ENCODE measurements at regions not wholly inside any gene's neighbourhood (a gene's known extent, or its start where the extent isn't known, plus 50 kb on each side); places are given as distances from the start of the nearest gene placed in this dataset.

DNA sequence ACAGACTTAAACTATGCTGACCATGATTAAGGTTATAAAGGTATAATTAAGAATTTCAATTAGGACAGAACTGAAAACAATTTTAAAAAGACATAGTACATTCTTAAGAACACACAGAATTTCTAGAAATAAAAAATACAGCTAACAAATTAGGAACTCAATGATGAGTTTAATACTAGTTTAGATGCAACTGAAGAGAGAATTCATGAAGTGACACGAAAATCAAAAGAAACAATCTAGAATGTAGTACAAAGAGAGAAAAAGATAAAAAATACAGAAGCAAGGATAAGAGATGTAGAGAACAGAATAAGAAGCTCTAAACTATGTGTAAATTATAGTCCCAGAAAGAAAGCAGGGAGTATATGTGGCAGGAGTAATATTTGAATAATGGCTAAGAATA is 187.8 kb upstream of the KRR1 start:
- Histone ChIP-seq H3K79me2 (replicated peaks; ENCODE audit: insufficient read depth) (no peaks in the 10 kb centered on the region), H3K4me1 (ENCODE audit: insufficient read depth) (peaks cover 20% of the 10 kb centered on the region), H3K36me3 (ENCODE audit: insufficient read depth) (no peaks in the 10 kb centered on the region), H3K27me3 (ENCODE audit: insufficient read depth) (no peaks in the 10 kb centered on the region), H4K20me1 (replicated peaks; ENCODE audit: insufficient read depth) (no peaks in the 10 kb centered on the region), H3F3A (replicated peaks; ENCODE audit: low read depth) (no peaks in the 10 kb centered on the region), H3K9me2 (ENCODE audit: insufficient read depth) (no peaks in the 10 kb centered on the region), H2AFZ (no peak overlapping the region), H3K4me2 (no peak overlapping the region), H3K27ac (ENCODE audit: low read depth) (no peak overlapping the region), H3K4me3 (no peak overlapping the region)
- peaks cover 35% of the 10 kb centered on the region for H3K4me1 Mint-ChIP-seq
- DNase-seq (ENCODE audit: low spot score) (no peak), ATAC-seq (no peak)
- TF ChIP-seq, protein P1, sequence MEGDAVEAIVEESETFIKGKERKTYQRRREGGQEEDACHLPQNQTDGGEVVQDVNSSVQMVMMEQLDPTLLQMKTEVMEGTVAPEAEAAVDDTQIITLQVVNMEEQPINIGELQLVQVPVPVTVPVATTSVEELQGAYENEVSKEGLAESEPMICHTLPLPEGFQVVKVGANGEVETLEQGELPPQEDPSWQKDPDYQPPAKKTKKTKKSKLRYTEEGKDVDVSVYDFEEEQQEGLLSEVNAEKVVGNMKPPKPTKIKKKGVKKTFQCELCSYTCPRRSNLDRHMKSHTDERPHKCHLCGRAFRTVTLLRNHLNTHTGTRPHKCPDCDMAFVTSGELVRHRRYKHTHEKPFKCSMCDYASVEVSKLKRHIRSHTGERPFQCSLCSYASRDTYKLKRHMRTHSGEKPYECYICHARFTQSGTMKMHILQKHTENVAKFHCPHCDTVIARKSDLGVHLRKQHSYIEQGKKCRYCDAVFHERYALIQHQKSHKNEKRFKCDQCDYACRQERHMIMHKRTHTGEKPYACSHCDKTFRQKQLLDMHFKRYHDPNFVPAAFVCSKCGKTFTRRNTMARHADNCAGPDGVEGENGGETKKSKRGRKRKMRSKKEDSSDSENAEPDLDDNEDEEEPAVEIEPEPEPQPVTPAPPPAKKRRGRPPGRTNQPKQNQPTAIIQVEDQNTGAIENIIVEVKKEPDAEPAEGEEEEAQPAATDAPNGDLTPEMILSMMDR (conservative IDR thresholded peaks at IDR 0.05; ENCODE audit: low read depth in 2 of 2) = no peak
- TF ChIP-seq ZNF331 (CRISPR knock-in tag; IDR thresholded peaks at IDR 0.05; ENCODE audit: low read depth) = no peak
- TF ChIP-seq ZNF114 (CRISPR knock-in tag; IDR thresholded peaks at IDR 0.05) = no peak
- TF ChIP-seq, protein P2, sequence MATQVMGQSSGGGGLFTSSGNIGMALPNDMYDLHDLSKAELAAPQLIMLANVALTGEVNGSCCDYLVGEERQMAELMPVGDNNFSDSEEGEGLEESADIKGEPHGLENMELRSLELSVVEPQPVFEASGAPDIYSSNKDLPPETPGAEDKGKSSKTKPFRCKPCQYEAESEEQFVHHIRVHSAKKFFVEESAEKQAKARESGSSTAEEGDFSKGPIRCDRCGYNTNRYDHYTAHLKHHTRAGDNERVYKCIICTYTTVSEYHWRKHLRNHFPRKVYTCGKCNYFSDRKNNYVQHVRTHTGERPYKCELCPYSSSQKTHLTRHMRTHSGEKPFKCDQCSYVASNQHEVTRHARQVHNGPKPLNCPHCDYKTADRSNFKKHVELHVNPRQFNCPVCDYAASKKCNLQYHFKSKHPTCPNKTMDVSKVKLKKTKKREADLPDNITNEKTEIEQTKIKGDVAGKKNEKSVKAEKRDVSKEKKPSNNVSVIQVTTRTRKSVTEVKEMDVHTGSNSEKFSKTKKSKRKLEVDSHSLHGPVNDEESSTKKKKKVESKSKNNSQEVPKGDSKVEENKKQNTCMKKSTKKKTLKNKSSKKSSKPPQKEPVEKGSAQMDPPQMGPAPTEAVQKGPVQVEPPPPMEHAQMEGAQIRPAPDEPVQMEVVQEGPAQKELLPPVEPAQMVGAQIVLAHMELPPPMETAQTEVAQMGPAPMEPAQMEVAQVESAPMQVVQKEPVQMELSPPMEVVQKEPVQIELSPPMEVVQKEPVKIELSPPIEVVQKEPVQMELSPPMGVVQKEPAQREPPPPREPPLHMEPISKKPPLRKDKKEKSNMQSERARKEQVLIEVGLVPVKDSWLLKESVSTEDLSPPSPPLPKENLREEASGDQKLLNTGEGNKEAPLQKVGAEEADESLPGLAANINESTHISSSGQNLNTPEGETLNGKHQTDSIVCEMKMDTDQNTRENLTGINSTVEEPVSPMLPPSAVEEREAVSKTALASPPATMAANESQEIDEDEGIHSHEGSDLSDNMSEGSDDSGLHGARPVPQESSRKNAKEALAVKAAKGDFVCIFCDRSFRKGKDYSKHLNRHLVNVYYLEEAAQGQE (IDR thresholded peaks at IDR 0.05; ENCODE audit: unreplicated experiment) = no peak
- no peak for TF ChIP-seq CREB1 (CRISPR knock-in tag; IDR thresholded peaks at IDR 0.05; ENCODE audit: low read depth)
- no peak for TF ChIP-seq POLR2AphosphoS5 (IDR thresholded peaks at IDR 0.05; ENCODE audit: low read depth)
- TF ChIP-seq, protein P3, sequence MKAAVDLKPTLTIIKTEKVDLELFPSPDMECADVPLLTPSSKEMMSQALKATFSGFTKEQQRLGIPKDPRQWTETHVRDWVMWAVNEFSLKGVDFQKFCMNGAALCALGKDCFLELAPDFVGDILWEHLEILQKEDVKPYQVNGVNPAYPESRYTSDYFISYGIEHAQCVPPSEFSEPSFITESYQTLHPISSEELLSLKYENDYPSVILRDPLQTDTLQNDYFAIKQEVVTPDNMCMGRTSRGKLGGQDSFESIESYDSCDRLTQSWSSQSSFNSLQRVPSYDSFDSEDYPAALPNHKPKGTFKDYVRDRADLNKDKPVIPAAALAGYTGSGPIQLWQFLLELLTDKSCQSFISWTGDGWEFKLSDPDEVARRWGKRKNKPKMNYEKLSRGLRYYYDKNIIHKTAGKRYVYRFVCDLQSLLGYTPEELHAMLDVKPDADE (IDR thresholded peaks at IDR 0.05) = no peak
- TF ChIP-seq EZH2 (IDR thresholded peaks at IDR 0.05; ENCODE audit: low read depth, unreplicated experiment) = no peak
- no peak for TF ChIP-seq JUNB (IDR thresholded peaks at IDR 0.05; ENCODE audit: unreplicated experiment)
- TF ChIP-seq STAT1 (IDR thresholded peaks at IDR 0.05; ENCODE audit: unreplicated experiment) = no peak
- TF ChIP-seq NANOG (IDR thresholded peaks at IDR 0.05; ENCODE audit: borderline replicate concordance) = no peak
- no peaks in the 10 kb centered on the region for H3K9me3 Mint-ChIP-seq
- H3K36me3 Mint-ChIP-seq (ENCODE audit: low read depth) = no peaks in the 10 kb centered on the region
- H3K27me3 Mint-ChIP-seq (ENCODE audit: insufficient read depth, low read depth, poor library complexity) = peaks cover 4% of the 10 kb centered on the region
- no peak overlapping the region; the same call in 2 of the 3 replicates for H3K4me3 Mint-ChIP-seq
- H3K27ac Mint-ChIP-seq = no peak overlapping the region; the same call in 1 of the 2 replicates

All from GM23338 (cell line).